Hematopoietic multipotent progenitor cell treated with erythropoietin and hydrocortisone succinate and interleukin-3 and kit ligand, for 8 days (in vitro differentiated cells): ENCODE measurements at regions not wholly inside any gene's neighbourhood (a gene's known extent, or its start where the extent isn't known, plus 50 kb on each side); places are given as distances from the start of the nearest gene placed in this dataset.
"Not testable (repeated sequence)": the region's sequence is repeated elsewhere in the genome, so short reads cannot be mapped to it uniquely, and the experiment has no call there.

Source experiments
- DNase-seq: peaks from one replicate; pipeline ENCODE4 v3.0.0-alpha.2; 2015

DNA sequence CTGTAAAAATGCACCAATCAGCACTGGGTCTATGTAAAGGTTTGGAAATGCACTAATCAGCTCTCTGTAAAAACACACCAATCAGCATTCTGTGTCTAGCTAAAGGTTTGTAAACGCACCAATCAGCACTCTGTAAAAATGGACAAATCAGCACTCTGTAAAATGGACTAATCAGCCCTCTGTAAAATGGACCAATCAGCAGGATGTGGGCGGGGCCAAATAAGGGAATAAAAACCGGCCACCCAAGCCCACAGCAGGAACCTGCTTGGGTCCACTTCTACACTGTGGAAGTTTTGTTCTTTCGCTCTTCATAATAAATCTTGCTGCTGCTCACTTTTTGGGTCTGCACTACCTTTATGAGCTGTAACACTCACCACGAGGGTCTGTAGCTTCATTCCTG lies 101.0 kb downstream of the SMC2 start:
- DNase-seq, result not testable (repeated sequence)

DNA sequence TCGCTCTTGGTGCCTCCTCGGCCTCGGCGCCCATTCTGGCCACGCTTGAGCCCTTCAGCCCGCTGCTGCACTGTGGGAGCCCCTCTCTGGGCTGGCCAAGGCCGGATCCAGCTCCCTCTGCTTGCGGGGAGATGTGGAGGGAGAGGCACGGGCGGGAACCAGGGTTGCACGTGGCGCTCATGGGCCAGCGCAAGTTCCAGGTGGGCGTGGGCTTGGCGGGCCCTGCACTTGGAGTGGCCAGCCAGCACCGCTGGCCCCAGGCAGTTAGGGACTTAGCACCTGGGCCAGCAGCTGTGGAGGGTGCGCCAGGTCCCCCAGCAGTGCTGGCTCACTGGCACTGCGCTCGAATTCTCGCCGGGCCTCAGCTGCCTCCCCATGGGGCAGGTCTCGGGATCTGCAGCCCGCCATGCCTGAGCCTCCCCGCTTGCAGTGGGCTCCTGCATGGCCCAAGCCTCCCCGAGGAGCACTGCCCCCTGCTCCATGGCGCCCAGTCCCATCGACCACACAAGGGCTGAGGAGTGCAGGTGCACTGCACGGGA lies 106.4 kb downstream of the SMC2 start:
- DNase-seq, result no peak

DNA sequence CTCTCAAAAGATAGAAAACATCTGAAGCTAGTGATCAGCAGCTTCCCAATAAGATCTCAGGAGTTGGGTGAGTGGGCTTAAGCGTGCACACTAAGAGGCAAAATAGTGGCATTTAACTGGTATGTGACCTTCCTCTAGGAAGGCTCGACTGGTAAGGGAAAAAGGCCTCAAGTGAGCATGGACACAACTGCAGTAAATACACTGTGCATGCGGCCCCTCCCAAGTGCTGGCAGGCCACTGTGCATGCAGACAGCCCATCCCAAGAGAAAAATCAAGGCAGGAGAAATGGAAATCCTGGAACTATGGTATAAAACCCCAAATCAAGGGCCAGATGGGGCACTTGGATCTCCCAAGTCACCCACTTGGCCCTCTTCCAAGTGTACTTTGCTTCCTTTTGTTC lies 112.7 kb downstream of the SMC2 start:
- no peak for DNase-seq

DNA sequence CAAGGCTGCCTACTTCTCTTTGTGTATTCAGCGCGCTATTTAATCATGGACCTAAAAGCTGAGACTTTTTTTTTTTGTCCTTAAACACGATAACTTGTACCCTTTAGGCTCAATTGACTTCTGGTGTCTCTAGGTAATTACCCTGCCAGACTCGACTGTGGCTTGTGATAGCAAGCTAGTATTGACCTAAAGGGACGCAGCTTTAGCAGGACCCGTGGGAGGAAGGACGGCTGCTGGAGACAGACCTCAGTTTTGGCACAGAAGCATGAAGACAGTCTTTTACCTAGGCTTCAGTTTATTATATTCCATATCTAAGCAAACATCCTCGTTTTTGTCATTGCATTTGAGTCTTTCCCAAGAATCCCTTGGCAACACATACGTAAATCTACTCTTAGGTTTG lies 115.3 kb downstream of the SMC2 start:
- DNase-seq, result no peak

DNA sequence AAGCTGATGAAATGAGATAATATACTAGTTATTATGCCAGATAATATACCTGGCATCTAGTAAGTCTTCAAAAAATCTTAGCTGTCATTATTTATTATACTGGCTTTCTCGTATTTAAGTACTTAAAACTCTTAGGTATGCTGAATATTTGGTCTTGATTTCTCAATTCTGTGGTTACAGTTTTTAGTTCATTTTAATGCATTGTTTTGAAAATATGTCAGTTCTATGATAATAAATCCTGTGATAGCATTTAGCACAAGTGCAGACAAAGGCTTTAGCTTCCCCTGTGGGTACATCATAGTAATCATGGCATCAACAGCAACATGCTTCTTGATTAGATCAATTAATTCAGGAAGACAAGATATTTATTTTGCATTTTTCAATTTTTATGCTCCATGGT lies 133.0 kb downstream of the SMC2 start:
- DNase-seq, result no peak

DNA sequence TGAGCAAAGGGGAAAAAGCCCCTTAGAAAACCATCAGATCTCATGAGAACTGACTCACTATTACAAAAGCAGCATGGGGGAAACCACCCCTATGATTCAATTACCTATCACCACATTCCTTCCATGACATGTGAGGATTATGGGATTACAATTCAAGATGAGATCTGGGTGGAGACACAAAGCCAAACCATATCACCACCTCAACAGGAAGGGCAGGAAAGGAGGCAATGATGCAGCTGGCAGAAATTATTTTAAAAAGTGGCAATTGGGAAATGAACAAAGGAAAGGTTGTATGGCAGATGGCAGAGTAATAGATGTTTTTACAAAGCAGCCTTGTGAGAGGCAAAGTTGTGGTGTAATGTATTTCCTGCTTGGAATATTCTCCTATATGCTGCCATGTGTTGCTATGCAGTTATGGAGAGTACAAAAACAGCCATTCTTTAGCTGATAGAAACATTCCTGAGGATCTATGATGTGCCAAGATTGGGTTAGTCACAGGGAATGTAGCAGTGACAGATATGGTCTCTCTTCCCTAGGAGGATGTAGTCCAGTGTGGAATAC lies 138.8 kb downstream of the SMC2 start:
- DNase-seq, result no peak

DNA sequence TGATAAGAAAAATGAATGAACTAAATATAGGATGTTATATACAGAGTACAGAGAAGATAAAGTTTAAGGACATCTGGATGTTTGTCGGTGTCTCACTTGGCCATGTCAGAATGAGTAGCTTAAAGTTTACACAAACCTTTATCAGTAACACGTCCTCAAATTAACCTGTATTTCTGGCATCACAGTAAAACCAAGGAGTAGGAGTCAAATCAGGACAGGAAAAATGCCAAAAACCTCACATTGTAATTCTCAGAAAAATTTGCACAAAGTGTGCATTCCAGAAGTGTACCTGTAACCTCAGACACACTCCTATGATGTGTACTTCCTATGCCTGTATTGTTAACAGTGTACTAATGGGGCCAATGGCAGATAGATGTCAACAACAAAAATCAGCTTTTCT lies 139.3 kb downstream of the SMC2 start:
- DNase-seq, result no peak

DNA sequence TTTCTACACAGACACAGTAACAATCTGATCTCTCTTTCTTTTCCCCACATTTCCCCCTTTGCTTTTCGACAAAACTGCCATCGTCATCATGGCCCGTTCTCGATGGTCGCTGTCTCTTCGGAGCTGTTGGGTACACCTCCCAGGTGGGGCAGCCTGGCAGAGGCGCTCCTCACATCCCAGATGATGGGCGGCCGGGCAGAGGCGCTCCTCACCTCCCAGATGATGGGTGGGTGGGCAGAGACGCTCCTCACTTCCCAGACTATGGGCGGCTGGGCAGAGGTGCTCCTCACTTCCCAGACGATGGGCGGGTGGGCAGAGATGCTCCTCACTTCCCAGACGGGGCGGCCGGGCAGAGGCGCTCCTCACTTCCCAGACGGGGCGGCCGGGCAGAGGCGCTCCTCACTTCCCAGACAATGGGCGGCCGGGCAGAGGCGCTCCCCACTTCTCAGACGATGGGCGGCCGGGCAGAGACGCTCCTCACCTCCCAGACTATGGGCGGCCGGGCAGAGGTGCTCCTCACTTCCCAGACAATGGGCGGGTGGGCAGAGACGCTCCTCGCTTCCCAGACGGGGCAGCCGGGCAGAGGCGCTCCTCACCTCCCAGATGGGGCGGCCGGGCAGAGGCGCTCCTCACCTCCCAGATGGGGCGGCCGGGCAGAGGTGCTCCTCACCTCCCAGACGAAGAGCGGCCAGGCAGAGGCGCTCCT lies 140.7 kb downstream of the SMC2 start:
- not testable (repeated sequence) for DNase-seq

DNA sequence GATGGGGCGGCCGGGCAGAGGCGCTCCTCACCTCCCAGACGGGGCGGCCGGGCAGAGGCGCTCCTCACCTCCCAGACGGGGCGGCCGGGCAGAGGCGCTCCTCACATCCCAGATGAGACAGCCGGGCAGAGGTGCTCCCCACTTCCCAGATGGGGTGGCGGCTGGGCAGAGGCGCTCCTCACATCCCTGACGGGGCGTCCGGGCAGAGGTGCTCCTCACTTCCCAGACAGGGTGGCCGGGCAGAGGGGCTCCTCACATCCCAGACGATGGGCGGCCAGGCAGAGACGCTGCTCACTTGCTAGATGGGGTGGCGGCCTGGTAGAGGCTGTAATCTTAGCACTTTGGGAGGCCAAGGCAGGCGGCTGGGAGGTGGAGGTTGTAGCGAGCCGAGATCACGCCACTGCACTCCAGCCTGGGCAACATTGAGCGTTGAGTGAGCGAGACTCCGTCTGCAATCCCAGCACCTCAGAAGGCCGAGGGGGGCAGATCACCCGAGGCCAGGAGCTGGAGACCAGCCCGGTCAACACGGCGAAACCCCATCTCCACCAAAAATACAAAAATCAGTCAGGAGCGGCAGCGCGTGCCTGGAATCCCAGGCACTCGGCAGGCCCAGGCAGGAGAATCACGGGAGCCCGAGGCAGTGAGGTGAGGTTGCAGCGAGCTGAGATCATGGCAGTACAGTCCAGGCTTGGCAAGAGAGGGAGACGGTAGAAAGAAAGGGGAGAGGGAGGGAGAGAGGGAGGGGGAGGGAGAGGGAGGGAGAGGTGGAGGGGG lies 141.4 kb downstream of the SMC2 start:
- not testable (repeated sequence) for DNase-seq

DNA sequence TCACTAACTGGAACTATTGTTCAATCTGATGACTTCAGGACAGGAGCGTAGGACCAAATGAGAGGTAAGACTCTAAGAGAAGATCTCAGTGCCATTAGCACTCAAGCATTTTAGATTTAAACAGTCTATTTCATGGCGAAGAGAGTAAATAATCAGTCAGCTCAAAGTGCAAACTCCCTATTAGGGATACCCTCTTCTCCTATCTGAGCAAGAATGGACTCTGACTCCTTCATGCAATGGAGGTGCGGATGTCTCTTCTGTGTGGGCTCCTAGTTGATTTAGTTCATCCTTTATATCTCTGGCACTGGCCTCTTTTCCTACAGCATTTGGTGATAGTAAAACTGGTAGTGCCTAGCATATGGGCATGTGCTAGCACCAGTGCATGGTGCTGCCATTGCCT lies 144.6 kb downstream of the SMC2 start:
- no peak for DNase-seq

DNA sequence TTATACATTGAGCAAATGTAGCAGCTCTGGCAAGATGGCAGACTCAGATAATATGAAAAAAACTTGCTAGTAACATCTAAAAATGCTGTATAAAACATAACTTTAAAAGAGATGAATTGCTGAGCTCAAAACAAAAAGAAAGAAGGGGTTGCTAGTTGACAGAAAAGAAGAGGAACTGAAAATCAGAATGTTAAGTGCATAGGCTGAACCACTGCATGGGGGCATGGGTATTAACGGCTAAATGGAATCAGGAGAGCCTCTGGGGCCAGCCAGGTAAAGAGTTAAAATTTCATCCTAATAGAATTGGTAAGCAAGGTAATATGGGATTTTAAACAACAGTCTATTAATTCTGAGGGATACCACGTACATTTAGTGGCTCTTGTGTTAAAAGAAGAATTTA lies 146.8 kb downstream of the SMC2 start:
- DNase-seq, result no peak

DNA sequence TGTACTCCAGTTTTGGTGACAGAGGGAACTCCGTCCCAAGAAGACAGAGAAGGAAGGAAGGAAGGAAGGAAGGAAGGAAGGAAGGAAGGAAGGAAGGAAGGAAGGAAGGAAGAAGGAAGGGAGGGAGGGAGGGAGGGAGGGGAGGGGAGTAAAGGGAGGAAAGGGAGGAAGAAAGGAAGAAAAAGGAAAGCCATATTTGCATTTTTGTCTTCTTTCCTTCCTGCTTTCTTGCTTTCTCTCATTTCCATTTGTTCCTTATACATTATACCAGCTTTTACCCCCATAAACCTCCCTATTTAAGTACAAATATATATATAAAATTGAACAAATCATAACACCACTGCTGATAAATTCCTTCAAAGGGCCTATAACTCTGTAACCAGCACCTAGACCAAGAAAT lies 151.8 kb downstream of the SMC2 start:
- no peak for DNase-seq

DNA sequence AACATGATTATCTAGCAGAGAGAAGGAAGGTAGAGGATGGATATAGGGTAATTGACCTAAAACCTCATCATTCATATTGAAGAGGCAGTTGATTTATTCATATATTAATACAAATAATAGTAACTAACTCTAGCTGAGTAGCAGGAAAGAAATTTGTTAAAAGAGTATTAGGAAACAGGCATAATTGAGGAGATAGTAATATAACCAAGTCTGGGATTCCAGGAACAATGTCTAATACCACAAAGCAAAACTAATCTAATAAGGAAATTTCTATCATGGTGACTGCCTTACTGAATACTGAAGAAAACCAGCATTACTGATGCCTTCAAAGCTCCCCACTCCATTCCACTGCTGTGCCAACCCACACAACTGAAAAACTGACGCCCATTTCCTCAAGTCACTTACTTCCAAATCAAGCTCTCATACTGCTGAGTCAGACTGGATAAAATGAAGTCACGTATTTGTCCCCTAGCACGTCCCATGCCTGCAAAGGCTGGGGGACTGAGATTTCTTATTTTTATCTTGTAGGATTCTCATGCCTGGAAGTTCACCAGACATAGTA lies 153.9 kb downstream of the SMC2 start:
- no peak for DNase-seq

DNA sequence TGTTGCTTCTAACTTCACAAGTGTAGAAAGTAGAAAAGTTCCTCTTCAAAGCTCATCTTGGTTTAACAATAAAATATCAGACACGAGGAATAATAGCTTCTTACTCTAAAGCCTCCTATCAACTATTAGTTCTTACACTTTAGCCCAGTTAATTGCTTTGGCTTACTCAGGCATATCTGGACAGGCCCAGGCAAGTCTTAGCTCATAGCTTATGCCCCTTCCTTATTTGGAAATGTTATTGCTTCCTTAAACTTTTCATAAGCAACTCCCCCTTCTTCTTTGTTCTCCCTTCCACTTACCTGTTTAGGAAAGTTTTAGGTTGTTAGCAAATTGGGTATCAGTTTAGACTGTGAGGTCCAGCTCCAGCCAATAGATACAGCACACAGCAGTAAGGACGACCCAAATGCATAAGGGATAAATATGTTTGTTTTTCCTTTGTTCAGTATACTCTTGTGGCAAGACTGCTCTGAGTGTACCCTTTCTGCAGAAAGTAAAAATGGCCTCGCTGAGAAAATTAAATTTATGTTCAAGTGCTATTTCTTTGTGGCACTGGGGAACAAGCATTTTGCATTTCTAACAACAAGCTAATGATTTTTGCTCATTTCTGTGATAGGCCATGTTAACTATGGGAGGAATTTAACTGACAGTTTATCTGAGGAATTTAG lies 162.1 kb downstream of the SMC2 start:
- no peak for DNase-seq

DNA sequence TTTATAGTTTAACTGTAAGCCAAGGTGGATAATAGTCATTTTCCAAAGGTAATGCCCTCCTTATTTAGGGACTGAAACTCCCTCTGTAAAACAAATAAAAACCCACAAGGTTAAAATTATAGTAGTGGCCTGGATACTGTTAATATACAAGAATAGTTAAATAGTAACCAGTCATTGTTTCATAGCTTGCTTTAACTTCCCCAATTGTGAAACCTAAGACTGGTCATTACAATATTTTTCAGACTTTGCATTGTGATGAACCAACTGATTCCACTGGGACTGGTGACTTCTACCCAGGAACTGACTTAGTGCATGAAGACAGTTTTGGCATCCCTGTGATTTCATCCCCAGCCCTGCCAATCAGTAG lies 162.6 kb downstream of the SMC2 start:
- DNase-seq, result no peak

DNA sequence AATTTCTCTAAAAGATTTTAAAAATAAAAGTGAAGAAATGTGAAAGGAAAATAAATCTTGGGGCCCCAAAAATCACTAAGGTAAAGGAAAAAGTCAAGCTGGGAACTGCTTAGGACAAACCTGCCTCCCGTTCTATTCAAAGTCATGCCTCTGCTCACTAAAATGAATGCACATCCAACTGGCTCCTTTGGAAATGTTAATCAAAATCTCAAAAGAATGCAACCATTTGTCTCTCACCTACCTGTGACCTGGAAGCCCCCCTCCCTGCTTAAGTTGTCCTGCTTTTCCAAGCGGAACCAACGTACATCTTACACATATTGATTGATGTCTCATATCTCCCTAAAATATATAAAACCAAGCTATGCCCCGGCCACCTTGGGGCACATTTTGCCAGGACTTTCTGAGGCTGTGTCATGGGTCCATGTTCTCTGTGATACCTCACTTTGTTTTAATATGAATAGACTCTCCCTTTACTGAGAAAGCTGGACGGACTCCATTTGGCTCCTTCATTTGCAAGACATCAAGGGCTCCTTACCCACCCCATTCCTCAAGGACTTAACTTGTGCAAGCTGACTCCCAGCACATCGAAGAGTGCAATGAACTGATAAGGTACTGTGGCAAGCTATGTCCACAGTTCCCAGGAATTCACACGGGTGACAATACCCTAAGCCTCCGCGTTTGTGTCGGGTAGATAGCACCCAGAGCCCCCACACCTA lies 164.3 kb downstream of the SMC2 start:
- DNase-seq, result no peak

DNA sequence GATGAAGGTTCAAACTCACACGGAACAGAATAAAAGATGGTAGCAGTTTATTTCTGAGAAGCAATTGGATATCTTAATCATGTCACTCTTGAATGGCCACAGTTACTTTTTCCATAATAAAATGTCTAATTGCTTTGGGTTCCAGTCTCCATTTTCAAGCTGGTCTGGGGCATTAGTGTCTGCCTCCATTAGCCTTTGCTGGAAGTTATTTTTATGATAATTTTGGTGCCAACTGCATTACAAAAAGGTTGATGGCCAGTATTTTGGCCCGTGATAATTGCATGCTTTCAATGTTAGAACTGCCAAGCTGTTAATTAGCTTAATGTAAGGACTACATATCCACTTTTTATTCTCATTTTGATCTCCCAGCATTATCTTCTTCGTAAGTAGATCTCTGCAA lies 165.9 kb downstream of the SMC2 start:
- DNase-seq, result no peak

DNA sequence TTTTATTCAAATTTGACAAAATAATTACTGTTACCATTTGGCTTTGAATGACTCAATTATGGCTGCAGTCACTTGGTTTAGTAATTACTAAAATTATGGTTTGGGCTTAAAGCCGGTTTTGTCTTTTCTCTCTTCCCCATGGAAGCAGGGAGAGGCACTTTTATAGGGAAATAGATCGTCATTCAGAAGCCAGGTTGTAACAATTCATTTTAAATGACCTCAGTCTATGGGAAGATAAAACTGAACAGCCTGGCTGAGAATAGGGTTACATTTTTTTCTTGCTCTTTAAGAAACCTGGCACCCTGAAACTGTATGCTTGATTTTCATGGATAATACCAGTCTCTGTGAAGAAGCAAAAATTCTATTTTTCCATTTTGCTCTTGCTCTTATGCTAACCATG lies 169.8 kb downstream of the SMC2 start:
- DNase-seq, result no peak

DNA sequence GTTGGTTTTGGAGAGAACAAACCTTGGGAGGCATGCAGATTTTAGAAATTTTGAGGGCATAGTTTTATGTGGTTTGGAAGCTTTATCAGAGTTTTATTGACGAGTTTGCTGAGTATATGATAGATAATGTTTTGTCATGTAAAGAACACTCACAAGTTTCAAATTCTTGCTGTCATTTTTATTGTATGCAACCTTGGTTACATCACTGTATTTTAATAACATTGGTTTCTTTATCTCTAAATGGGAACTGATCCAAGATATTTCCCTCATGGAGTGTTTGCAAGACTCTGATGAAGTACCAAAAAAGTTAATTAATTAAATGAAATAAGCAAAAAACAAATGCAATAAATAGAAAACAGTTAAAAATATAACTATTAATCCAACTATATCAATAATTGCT lies 170.3 kb downstream of the SMC2 start:
- DNase-seq, result no peak

DNA sequence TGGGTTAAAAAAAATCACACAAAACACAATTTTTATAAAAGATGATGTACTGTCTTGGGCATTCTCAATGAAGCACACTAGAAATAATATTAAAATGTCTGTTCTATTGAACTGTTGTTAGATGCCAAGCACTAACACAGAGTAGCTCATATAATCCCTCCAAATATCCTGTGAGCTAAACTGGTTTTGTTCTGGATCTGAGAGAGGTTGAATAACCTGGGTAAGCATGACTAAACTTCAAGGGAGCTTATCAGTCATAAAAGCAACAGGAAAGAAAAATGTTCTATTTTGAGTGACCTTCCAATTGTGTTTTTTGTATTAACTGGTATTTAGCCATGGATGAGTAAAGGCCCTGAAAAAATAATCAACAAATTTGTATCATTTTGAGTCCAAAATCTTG lies 175.3 kb downstream of the SMC2 start:
- DNase-seq, result no peak

DNA sequence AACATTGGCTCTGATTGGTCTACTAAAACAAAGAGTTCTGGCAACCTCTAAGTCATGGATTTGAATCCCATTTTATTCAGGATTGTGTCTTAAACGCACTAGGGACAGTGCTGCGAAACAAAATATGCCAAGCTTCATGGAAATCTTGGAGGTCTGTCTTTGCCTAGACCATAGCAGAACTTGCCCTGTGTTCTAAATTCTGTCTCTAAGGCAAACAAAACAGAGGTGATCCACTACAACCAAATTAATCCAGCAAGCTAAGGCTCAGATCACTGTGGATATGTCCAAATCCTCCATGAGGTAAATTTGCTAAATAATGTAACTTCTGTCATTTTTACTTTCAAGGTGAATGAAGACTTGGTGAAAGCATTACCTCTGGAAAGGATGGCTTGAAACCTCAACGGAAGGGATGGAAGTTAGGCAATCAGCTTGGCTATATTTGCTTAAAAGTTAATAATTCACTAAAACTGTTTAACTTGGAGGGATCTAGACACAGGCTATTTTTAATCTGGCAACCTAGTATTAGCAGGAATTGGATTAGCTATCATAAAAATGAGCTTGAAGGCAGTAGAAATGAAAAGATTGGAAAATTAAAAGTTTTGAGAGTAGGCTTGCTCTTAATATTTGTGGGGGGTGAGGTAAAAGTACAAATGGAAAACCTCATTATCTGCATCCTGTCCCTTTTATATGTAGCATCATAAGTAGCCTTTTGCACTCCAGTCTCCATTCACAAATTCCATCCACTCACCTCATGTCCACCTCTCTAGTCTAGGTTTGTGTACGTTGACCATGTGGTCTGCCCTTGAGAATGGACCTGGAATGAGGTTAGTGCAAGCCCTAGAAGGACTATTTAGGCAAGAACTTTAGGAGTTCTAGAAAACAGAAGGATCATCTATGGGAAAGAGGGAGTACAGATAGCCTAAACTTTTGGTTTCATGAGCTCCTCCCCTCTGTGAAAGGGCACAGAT lies 176.2 kb downstream of the SMC2 start:
- no peak for DNase-seq
